D721Med (cell line): ENCODE measurements at regions not wholly inside any gene's neighbourhood (a gene's known extent, or its start where the extent isn't known, plus 50 kb on each side); places are given as distances from the start of the nearest gene placed in this dataset.
"Not testable (repeated sequence)": the region's sequence is repeated elsewhere in the genome, so short reads cannot be mapped to it uniquely, and the experiment has no call there.

Experiments used
- DNase-seq: peaks from one replicate; pipeline ENCODE4 v3.0.0; 2011; ENCODE audit warnings: low spot score; ENCODE audit not compliant: insufficient read length
- FAIRE-seq: peaks from 2 replicates; lab custom pipeline; 2011; peaks lifted over from hg19 to GRCh38; lab: Jason Lieb, UNC
- TF ChIP-seq, protein P1 (sequence below): IDR thresholded peaks from 2 replicates; pipeline ENCODE4 v1.5.1; 2012; ENCODE audit warnings: mild to moderate bottlenecking, control low read depth; ENCODE audit not compliant: insufficient read depth; ENCODE audit errors: missing control alignments

DNA sequence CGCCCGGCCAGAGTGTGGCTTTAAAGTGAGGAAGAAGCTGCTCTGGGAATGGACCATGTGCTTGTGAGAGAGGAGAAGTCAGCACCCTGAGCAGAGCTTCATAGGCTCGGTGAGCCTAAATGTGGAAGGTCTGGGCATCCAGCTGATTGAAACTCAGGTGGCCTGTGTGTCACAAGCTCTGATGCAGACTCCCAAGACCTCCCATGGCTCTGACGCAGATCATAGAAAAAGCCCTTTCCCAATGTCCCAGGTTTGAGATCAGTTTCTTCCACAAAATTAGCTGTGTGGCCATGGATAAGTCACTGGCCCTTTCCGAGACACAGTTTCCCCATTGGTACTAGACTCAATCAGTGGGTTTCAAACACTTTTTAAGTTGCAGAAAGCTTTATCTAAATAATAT, 180.0 kb upstream of the CCL2 start:
- TF ChIP-seq, protein P1, sequence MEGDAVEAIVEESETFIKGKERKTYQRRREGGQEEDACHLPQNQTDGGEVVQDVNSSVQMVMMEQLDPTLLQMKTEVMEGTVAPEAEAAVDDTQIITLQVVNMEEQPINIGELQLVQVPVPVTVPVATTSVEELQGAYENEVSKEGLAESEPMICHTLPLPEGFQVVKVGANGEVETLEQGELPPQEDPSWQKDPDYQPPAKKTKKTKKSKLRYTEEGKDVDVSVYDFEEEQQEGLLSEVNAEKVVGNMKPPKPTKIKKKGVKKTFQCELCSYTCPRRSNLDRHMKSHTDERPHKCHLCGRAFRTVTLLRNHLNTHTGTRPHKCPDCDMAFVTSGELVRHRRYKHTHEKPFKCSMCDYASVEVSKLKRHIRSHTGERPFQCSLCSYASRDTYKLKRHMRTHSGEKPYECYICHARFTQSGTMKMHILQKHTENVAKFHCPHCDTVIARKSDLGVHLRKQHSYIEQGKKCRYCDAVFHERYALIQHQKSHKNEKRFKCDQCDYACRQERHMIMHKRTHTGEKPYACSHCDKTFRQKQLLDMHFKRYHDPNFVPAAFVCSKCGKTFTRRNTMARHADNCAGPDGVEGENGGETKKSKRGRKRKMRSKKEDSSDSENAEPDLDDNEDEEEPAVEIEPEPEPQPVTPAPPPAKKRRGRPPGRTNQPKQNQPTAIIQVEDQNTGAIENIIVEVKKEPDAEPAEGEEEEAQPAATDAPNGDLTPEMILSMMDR, result no peak
- no peak for DNase-seq
- FAIRE-seq, result no peak

DNA sequence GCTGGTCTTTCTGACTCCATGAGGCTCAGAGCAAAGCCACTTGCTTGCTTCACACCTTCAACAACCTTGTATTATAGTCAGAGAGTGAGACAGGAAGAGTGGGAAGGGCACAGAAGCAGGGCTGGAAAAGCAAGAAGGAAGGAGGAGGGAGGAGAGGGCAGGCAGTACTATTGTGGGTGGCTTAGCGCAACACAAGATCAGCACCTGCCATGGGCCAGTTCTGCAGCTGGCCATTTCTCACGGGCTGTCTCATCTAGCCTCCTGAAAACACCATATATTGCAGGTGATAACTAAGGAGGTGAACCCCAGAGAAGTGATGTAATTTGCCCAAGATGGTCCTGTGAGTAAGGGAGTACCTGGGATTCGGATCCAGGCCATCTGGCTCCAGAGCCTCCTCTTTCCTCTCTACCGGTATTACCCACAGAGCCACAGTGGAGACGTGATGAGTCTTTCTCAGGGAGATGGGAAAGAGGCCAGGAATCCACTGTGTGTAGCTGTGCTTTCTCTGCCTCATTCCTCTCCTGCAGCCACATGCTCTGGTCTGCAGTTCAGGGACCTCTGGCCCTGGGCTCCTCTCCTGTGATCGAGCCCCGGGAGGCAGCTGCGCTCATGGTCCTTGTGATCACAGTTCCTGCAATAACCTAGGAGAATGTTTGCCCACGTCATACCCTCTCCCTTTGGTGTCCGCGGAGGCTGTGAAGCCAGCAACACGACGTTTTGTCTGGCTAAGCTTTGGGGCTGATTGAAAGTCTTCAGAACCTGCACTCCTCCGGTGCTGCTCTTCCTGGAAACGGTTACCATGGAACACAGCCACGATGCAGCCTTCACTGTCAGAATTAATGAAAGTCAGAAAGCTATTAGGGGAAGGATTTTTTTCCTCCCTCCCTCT, 178.1 kb upstream of the CCL2 start:
- TF ChIP-seq, protein P1, result no peak
- no peak for FAIRE-seq
- no peak for DNase-seq

DNA sequence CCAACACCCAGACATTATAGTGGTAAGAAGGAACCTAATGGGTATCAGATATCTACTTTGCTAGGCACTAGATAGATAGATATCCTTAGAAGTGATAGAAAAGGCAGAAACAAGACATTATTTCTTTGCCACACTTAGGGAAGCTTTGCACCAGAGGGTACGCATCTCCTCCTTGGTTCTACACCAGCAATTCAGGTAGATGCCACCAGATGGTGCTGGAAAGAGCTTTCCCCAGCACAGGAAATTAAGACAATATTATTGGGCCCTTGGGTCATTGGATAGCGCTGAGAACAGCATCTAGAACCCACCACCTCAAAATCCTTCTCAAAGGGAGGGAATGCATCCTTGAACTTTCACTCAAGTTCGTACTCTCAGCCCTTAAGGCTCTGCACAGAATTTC, 173.8 kb upstream of the CCL2 start:
- FAIRE-seq (no peak), DNase-seq (no peak)
- TF ChIP-seq, protein P1, result peak; percentile 65

DNA sequence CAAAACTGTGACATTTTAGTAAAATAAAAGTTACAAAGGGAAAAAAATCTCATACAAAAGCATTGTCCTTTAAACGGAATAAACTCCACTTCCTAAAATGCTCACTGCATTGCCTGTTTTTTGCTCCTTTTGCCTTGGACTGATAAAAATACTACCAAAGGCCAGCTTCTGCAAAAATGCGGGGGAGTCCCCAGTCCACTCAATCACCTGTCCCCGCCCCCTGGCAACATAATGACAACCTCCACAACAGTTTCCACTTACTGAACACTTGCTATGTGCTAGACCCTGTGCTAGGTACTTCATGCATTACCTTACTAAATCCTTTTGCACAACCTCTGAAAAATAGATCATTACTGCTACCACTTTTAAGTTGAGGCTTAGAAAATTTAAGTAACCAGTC, 172.7 kb upstream of the CCL2 start:
- no peak for DNase-seq
- FAIRE-seq, result no peak
- TF ChIP-seq, protein P1, result no peak

DNA sequence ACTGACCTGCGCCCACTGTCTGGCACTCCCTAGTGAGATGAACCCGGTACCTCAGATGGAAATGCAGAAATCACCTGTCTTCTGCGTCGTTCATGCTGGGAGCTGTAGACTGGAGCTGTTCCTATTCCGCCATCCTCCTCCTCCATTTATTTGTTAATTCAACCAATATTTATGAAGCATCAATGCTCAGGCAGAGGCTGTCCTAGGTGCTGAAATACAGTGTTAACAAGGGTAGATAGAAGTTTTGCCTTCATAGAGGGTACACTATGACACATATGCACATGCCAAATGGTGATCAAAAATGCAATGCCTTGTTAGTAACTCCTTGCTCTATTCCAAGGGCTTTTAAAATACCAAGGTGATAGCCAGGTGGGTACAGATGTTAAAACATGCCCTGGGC, 166.0 kb upstream of the CCL2 start:
- DNase-seq, FAIRE-seq: not testable (repeated sequence)

DNA sequence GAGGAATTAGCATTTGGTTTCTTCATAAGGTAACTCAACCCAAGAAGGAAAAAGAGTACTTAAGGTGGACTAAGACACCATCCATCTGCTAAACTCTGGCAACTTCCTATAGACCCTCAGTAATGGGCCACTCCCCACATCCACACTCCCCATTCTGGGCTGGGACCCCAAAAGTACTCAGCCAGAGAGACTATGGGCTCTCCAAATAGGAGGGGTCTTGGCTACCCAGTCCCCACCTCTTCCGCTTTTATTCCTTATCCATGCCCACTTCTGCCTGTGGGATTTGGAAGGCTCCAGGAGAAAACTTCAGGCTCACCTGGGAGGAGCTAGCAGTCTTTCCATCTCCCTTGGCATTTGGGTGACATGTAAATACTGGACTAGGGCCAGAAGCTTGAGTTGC, 164.5 kb upstream of the CCL2 start:
- FAIRE-seq, result no peak
- TF ChIP-seq, protein P1, result no peak
- DNase-seq, result no peak

DNA sequence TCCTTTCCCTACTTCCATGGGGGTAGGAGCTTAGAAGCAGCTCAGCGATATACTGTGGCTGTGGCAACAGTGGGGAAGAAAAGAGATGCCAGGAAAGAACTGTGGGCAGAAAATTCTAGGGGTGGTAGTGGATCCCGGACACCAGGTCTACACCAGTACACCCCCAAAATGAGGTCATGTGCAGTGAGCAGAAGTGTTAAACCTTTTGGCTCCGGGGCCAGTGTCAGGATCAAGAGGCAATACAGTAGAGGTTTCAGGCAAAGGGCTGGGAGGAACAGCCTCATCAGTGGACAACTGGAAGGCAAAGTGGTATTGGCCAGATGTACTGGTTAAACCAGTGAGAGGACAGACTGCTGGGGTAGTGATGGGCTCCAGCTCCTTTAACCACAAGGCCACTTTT, 163.1 kb upstream of the CCL2 start:
- no peak for FAIRE-seq
- TF ChIP-seq, protein P1, result no peak
- no peak for DNase-seq
